OCI-LY7 (cell line): ENCODE measurements at regions not wholly inside any gene's neighbourhood (a gene's known extent, or its start where the extent isn't known, plus 50 kb on each side); places are given as distances from the start of the nearest gene placed in this dataset.

ENCODE experiments used
- EZH2phosphoT487 ChIP-seq: fragments of 200-600 bp; sonication (generic); IDR thresholded peaks from 2 replicates; pipeline ENCODE4 v1.6.1; 2018; ENCODE audit warnings: low read depth, borderline replicate concordance, mild to moderate bottlenecking, mixed run types, antibody characterized with exemption, low read length, moderate library complexity, mixed read lengths
- TF ChIP-seq, protein P1 (sequence below): fragments of 200-600 bp; sonication (generic); conservative IDR thresholded peaks from 2 replicates; pipeline ENCODE4 v1.5.1; 2014; ENCODE audit warnings: mild to moderate bottlenecking, antibody characterized with exemption, low read length, moderate library complexity, mixed read lengths

DNA sequence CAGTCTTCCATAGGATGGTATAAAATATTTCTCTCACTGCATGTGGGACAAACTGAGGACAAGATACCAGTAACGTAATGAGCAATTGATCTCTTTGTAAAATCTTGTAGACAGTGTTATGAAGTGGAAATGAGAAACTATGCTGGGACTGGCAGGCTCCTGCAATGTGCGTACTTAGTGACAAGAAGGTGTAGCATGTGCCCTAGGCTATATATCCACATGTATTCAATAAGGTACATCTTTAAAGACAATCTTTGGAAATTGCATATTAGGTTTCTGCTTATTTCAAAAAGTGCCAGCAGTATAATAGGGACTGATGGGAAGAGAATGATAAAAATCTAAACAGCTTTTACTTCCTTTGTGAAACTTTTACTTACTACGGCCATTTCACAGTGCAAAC, 81.9 kb upstream of the GREM2 start:
- TF ChIP-seq, protein P1, sequence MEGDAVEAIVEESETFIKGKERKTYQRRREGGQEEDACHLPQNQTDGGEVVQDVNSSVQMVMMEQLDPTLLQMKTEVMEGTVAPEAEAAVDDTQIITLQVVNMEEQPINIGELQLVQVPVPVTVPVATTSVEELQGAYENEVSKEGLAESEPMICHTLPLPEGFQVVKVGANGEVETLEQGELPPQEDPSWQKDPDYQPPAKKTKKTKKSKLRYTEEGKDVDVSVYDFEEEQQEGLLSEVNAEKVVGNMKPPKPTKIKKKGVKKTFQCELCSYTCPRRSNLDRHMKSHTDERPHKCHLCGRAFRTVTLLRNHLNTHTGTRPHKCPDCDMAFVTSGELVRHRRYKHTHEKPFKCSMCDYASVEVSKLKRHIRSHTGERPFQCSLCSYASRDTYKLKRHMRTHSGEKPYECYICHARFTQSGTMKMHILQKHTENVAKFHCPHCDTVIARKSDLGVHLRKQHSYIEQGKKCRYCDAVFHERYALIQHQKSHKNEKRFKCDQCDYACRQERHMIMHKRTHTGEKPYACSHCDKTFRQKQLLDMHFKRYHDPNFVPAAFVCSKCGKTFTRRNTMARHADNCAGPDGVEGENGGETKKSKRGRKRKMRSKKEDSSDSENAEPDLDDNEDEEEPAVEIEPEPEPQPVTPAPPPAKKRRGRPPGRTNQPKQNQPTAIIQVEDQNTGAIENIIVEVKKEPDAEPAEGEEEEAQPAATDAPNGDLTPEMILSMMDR, result no peak
- TF ChIP-seq EZH2phosphoT487, result no peak
